HFFc6 (cell line): ENCODE measurements at regions not wholly inside any gene's neighbourhood (a gene's known extent, or its start where the extent isn't known, plus 50 kb on each side); places are given as distances from the start of the nearest gene placed in this dataset.

Experiments used
- DNase-seq: peaks from one replicate; pipeline ENCODE4 v3.0.0-alpha.2; 2018
- H3K27ac Mint-ChIP-seq: 2 replicates; pipeline ENCODE4 v1.8.0; 2020; ENCODE audit warnings: mild to moderate bottlenecking, mixed read lengths
- H3K27me3 Mint-ChIP-seq: 2 replicates; pipeline ENCODE4 v1.8.0; 2021; ENCODE audit warnings: mild to moderate bottlenecking, moderate library complexity, mixed read lengths; ENCODE audit not compliant: insufficient read depth
- H3K36me3 Mint-ChIP-seq: 2 replicates; pipeline ENCODE4 v1.8.0; 2021; ENCODE audit warnings: low read depth, mixed read lengths
- H3K4me1 Mint-ChIP-seq: 2 replicates; pipeline ENCODE4 v1.8.0; 2020; ENCODE audit warnings: low read depth, mixed read lengths
- H3K4me3 Mint-ChIP-seq: 2 replicates; pipeline ENCODE4 v1.8.0; 2020; ENCODE audit warnings: mild to moderate bottlenecking, moderate library complexity, mixed read lengths
- H3K9me3 Mint-ChIP-seq: 2 replicates; pipeline ENCODE4 v1.8.0; 2020; ENCODE audit warnings: mild to moderate bottlenecking, mixed read lengths
- CTCF ChIP-seq: fragments of 200-600 bp; sonication (generic); IDR thresholded peaks from 2 replicates; pipeline ENCODE4 v1.5.0; 2021; ENCODE audit warnings: antibody characterized with exemption, mild to moderate bottlenecking

DNA sequence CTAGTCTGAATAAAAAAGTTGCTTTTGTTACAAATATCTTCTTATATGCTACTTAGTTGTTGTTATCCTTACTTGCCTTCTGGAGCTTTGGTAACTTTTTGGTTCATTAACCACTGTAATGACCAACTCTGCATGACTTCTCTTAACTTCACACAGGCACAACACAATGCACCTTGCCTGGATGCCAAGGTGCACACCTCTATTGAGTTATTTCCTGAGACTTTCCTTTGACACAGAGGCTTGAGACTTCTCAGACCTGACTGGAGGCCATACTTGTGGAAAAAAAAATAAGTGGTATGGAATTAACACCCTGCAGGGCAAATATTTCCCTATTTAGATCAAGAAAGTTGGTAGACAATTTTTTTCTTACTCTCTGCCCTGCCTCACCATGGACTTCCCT is 1925.6 kb downstream of the EFNA5 start:
- Mint-ChIP-seq H3K36me3 (no peaks in the 10 kb centered on the region), H3K27ac (no peak overlapping the region), H3K4me1 (no peaks in the 10 kb centered on the region), H3K4me3 (no peak overlapping the region), H3K27me3 (no peaks in the 10 kb centered on the region), H3K9me3 (peaks cover 40% of the 10 kb centered on the region)
- no peak for TF ChIP-seq CTCF
- DNase-seq, result no peak

- Mint-ChIP-seq H3K4me1 (no peaks in the 10 kb centered on the region), H3K9me3 (peaks cover 18% of the 10 kb centered on the region), H3K36me3 (no peaks in the 10 kb centered on the region), H3K27ac (no peak overlapping the region), H3K27me3 (no peaks in the 10 kb centered on the region), H3K4me3 (no peak overlapping the region)
- DNase-seq, result no peak
- no peak for TF ChIP-seq CTCF
Observed at GRCh38 chr5:105740242-105740641, 1930.5 kb downstream of the EFNA5 start.

DNA sequence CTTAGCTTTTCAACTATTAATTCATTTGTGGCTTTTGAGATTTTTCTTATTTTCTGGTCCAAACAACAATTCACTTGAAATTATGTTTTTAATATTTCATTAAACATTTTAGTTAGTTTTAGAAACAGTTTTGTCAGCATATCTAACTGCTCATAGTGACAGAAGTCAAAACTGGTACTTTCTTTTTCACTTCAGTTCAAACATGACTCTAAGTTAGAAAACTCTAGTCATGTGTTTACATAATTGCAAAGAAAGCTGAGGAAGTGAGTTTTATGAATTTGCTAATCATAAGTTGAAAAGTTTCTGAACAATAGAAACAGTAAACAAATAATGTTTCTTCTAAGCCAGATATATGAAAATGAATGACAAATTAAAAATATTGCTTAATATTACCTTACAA is 1931.0 kb downstream of the EFNA5 start:
- H3K4me3 Mint-ChIP-seq, result no peak overlapping the region

GRCh38 chr5:105735704-105736103 is 1935.0 kb downstream of the EFNA5 start:
- no peak for TF ChIP-seq CTCF
- H3K4me1 Mint-ChIP-seq, result no peaks in the 10 kb centered on the region
- H3K9me3 Mint-ChIP-seq, result peaks cover 12% of the 10 kb centered on the region
- DNase-seq, result no peak
- H3K27ac Mint-ChIP-seq, result no peak overlapping the region
- no peaks in the 10 kb centered on the region for H3K27me3 Mint-ChIP-seq
- H3K4me3 Mint-ChIP-seq, result no peak overlapping the region
- no peaks in the 10 kb centered on the region; the same call in 1 of the 2 replicates for H3K36me3 Mint-ChIP-seq

More for the DNA sequence above, 1931.0 kb downstream of the EFNA5 start:
- no peak for TF ChIP-seq CTCF
- H3K9me3 Mint-ChIP-seq, result peaks cover 13% of the 10 kb centered on the region
- H3K27ac Mint-ChIP-seq, result no peak overlapping the region
- DNase-seq, result no peak
- no peaks in the 10 kb centered on the region for H3K27me3 Mint-ChIP-seq
- no peaks in the 10 kb centered on the region for H3K4me1 Mint-ChIP-seq
- no peaks in the 10 kb centered on the region for H3K36me3 Mint-ChIP-seq

DNA sequence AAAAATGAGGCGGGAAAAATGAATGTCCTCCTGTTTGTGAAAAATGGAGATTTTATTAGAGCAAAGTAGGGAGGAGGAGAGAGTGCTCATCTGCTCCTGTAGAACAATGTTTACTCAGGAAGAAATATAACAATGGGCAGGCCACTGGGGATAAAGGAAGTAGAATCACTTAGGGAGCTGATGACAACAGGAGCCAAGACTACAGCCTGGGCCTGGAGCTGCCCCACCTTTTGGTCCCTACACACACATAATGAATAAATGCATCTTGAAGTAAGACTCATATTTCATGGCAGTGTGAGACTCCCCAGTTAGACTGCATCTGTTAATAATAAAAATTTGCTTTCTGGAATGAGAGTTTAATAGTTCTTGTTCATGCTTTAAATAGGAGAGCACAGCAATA is 1939.8 kb downstream of the EFNA5 start:
- no peaks in the 10 kb centered on the region; the same call in 1 of the 2 replicates for H3K36me3 Mint-ChIP-seq
- H3K27me3 Mint-ChIP-seq, result no peaks in the 10 kb centered on the region
- no peak for TF ChIP-seq CTCF
- H3K9me3 Mint-ChIP-seq, result peaks cover 24% of the 10 kb centered on the region
- no peaks in the 10 kb centered on the region for H3K4me1 Mint-ChIP-seq
- no peak overlapping the region for H3K27ac Mint-ChIP-seq
- no peak overlapping the region for H3K4me3 Mint-ChIP-seq
- DNase-seq, result no peak

DNA sequence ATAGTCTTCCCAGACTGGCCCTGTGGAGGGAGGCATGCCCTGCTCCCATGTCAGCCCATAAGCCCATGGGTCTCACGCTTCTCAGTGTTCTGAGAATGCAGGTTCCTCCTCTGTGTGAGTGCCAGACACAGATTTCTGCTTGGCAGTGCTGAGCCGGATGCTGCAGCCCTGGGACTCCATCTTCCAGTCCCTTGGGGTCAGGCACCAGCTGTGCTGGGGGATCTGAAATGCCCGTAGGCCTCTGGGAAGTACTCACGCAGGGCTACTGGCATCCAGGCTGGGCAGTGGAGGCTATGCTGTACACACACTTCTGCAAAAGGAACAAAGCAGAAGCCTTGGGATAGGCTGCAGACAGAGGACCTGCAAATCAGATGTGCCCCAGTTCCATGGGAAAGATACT is 1944.6 kb downstream of the EFNA5 start:
- no peak for TF ChIP-seq CTCF
- Mint-ChIP-seq H3K27me3 (no peaks in the 10 kb centered on the region; the same call in 1 of the 2 replicates), H3K9me3 (peaks cover 53% of the 10 kb centered on the region), H3K4me3 (no peak overlapping the region), H3K36me3 (no peaks in the 10 kb centered on the region), H3K27ac (no peak overlapping the region), H3K4me1 (no peaks in the 10 kb centered on the region)
- no peak for DNase-seq
